SK-N-SH treated with all-trans-retinoic acid at 6 μM for 48 hours (cell line): ENCODE measurements at regions not wholly inside any gene's neighbourhood (a gene's known extent, or its start where the extent isn't known, plus 50 kb on each side); places are given as distances from the start of the nearest gene placed in this dataset.

ENCODE experiments used
- ATAC-seq: fragments of 200-7000 bp; cut with Tn5 transposase; 3 replicates; pipeline ENCODE4 v1.9.1; 2020; ENCODE audit warnings: mild to moderate bottlenecking, moderate library complexity
- ARNTL ChIP-seq: fragments of 450-650 bp; formaldehyde crosslinking; IDR thresholded peaks from 2 replicates; pipeline ENCODE4 v1.5.0; 2020; ENCODE audit warnings: low read depth, mild to moderate bottlenecking, moderate library complexity, borderline replicate concordance
- BACH2 ChIP-seq: fragments of 250-450 bp; sonication (Bioruptor Pico); IDR thresholded peaks from 2 replicates; pipeline ENCODE4 v1.9.0; 2021; ENCODE audit warnings: mild to moderate bottlenecking, borderline replicate concordance
- CREB5 ChIP-seq: fragments of 250-450 bp; sonication (Bioruptor Pico); IDR thresholded peaks from 2 replicates; pipeline ENCODE4 v1.5.1; 2020; ENCODE audit warnings: low read depth, mild to moderate bottlenecking, moderate library complexity
- CSDC2 ChIP-seq: fragments of 250-450 bp; sonication (Bioruptor Pico); IDR thresholded peaks from 2 replicates; pipeline ENCODE4 v1.5.0; 2020; ENCODE audit warnings: mild to moderate bottlenecking, moderate library complexity
- ESRRG ChIP-seq: fragments of 250-450 bp; sonication (Bioruptor Pico); IDR thresholded peaks from 2 replicates; pipeline ENCODE4 v1.6.1; 2021; ENCODE audit warnings: mild to moderate bottlenecking
- GLIS3 ChIP-seq: fragments of 250-450 bp; sonication (Bioruptor Pico); IDR thresholded peaks from 2 replicates; pipeline ENCODE4 v1.5.0; 2020; ENCODE audit warnings: mild to moderate bottlenecking, moderate library complexity
- ISL1 ChIP-seq: fragments of 250-450 bp; sonication (Bioruptor Pico); IDR thresholded peaks from 2 replicates; pipeline ENCODE4 v2.1.2; 2022; ENCODE audit warnings: mild to moderate bottlenecking, moderate library complexity
- OSR1 ChIP-seq: fragments of 250-450 bp; sonication (Bioruptor Pico); IDR thresholded peaks from 2 replicates; pipeline ENCODE4 v1.8.0; 2022; ENCODE audit warnings: moderate library complexity, mild to moderate bottlenecking, inconsistent platforms
- PATZ1 ChIP-seq: fragments of 250-450 bp; sonication (Bioruptor Pico); IDR thresholded peaks from 2 replicates; pipeline ENCODE4 v1.8.0; 2020; ENCODE audit warnings: mild to moderate bottlenecking, moderate library complexity, borderline replicate concordance
- POU6F1 ChIP-seq: fragments of 250-450 bp; sonication (Bioruptor Pico); IDR thresholded peaks from 2 replicates; pipeline ENCODE4 v1.8.0; 2021; ENCODE audit warnings: low read depth, mild to moderate bottlenecking, moderate library complexity, borderline replicate concordance
- PPARA ChIP-seq: fragments of 250-450 bp; sonication (Bioruptor Pico); IDR thresholded peaks from 2 replicates; pipeline ENCODE4 v1.5.0; 2020; ENCODE audit warnings: mild to moderate bottlenecking, borderline replicate concordance
- RARB ChIP-seq: fragments of 250-450 bp; sonication (Bioruptor Pico); IDR thresholded peaks from 2 replicates; pipeline ENCODE4 v1.8.0; 2021; ENCODE audit warnings: mild to moderate bottlenecking, moderate library complexity
- SNAI2 ChIP-seq: fragments of 250-450 bp; sonication (Bioruptor Pico); IDR thresholded peaks from 2 replicates; pipeline ENCODE4 v1.5.0; 2020; ENCODE audit warnings: mild to moderate bottlenecking, moderate library complexity
- TCF4 ChIP-seq: fragments of 250-450 bp; sonication (Bioruptor Pico); IDR thresholded peaks from 2 replicates; pipeline ENCODE4 v1.8.0; 2021; ENCODE audit warnings: mild to moderate bottlenecking, moderate library complexity, borderline replicate concordance
- TOX ChIP-seq: fragments of 250-450 bp; sonication (Bioruptor Pico); IDR thresholded peaks from 2 replicates; pipeline ENCODE4 v1.8.0; 2021; ENCODE audit warnings: mild to moderate bottlenecking, moderate library complexity, borderline replicate concordance
- ZC3H10 ChIP-seq: fragments of 250-450 bp; sonication (Bioruptor Pico); IDR thresholded peaks from 2 replicates; pipeline ENCODE4 v1.5.1; 2021; ENCODE audit warnings: mild to moderate bottlenecking, moderate library complexity
- ZFP3 ChIP-seq: fragments of 250-450 bp; sonication (Bioruptor Pico); IDR thresholded peaks from 2 replicates; pipeline ENCODE4 v1.5.0; 2020; ENCODE audit warnings: mild to moderate bottlenecking, moderate library complexity
- ZFP30 ChIP-seq: fragments of 450-650 bp; formaldehyde crosslinking; IDR thresholded peaks from 2 replicates; pipeline ENCODE4 v1.5.0; 2022; ENCODE audit warnings: mild to moderate bottlenecking, moderate library complexity
- ZNF565 ChIP-seq: fragments of 450-650 bp; formaldehyde crosslinking; conservative IDR thresholded peaks from 2 replicates; pipeline ENCODE4 v1.5.0; 2020; ENCODE audit warnings: low read depth, mild to moderate bottlenecking, moderate library complexity
- ZNF70 ChIP-seq: fragments of 450-650 bp; formaldehyde crosslinking; IDR thresholded peaks from 2 replicates; pipeline ENCODE4 v1.5.0; 2020; ENCODE audit warnings: mild to moderate bottlenecking, moderate library complexity
- ZNF8 ChIP-seq: fragments of 450-650 bp; formaldehyde crosslinking; IDR thresholded peaks from 2 replicates; pipeline ENCODE4 v1.5.0; 2020; ENCODE audit warnings: mild to moderate bottlenecking, moderate library complexity
- TF ChIP-seq, protein P1 (sequence below): fragments of 250-450 bp; sonication (Bioruptor Pico); IDR thresholded peaks from 2 replicates; pipeline ENCODE4 v1.5.1; 2021; ENCODE audit warnings: mild to moderate bottlenecking, moderate library complexity
- TF ChIP-seq, protein P2 (sequence below): fragments of 250-450 bp; sonication (Bioruptor Pico); IDR thresholded peaks from 2 replicates; pipeline ENCODE4 v1.5.0; 2020; ENCODE audit warnings: mild to moderate bottlenecking, moderate library complexity

GRCh38 chr14:65261946-65262345, 150.6 kb upstream of the FUT8 start:
- no peak for ATAC-seq
- TF ChIP-seq ESRRG (CRISPR knock-in tag) (no peak), RARB (no peak), ZNF8 (CRISPR knock-in tag) (no peak), TOX (CRISPR knock-in tag) (no peak)

GRCh38 chr14:65263177-65263788, 149.2 kb upstream of the FUT8 start:
- peak; percentile 76 for ATAC-seq
- TF ChIP-seq, protein P1, sequence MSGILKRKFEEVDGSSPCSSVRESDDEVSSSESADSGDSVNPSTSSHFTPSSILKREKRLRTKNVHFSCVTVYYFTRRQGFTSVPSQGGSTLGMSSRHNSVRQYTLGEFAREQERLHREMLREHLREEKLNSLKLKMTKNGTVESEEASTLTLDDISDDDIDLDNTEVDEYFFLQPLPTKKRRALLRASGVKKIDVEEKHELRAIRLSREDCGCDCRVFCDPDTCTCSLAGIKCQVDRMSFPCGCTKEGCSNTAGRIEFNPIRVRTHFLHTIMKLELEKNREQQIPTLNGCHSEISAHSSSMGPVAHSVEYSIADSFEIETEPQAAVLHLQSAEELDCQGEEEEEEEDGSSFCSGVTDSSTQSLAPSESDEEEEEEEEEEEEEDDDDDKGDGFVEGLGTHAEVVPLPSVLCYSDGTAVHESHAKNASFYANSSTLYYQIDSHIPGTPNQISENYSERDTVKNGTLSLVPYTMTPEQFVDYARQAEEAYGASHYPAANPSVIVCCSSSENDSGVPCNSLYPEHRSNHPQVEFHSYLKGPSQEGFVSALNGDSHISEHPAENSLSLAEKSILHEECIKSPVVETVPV (CRISPR knock-in tag), result no peak
- TF ChIP-seq ZNF70 (CRISPR knock-in tag), result no peak
- no peak for TF ChIP-seq ARNTL
- TF ChIP-seq BACH2 (CRISPR knock-in tag), result no peak
- TF ChIP-seq CSDC2 (CRISPR knock-in tag), result no peak
- no peak for TF ChIP-seq SNAI2 (CRISPR knock-in tag)
- TF ChIP-seq ISL1, result no peak
- no peak for TF ChIP-seq OSR1 (CRISPR knock-in tag)

- TF ChIP-seq ZFP3 (CRISPR knock-in tag) (no peak), ESRRG (CRISPR knock-in tag) (no peak), GLIS3 (CRISPR knock-in tag) (no peak), OSR1 (CRISPR knock-in tag) (no peak), RARB (no peak)
- TF ChIP-seq, protein P2, sequence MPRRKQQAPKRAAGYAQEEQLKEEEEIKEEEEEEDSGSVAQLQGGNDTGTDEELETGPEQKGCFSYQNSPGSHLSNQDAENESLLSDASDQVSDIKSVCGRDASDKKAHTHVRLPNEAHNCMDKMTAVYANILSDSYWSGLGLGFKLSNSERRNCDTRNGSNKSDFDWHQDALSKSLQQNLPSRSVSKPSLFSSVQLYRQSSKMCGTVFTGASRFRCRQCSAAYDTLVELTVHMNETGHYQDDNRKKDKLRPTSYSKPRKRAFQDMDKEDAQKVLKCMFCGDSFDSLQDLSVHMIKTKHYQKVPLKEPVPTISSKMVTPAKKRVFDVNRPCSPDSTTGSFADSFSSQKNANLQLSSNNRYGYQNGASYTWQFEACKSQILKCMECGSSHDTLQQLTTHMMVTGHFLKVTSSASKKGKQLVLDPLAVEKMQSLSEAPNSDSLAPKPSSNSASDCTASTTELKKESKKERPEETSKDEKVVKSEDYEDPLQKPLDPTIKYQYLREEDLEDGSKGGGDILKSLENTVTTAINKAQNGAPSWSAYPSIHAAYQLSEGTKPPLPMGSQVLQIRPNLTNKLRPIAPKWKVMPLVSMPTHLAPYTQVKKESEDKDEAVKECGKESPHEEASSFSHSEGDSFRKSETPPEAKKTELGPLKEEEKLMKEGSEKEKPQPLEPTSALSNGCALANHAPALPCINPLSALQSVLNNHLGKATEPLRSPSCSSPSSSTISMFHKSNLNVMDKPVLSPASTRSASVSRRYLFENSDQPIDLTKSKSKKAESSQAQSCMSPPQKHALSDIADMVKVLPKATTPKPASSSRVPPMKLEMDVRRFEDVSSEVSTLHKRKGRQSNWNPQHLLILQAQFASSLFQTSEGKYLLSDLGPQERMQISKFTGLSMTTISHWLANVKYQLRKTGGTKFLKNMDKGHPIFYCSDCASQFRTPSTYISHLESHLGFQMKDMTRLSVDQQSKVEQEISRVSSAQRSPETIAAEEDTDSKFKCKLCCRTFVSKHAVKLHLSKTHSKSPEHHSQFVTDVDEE (CRISPR knock-in tag), result no peak
- no peak for ATAC-seq
Measured at GRCh38 chr14:65267856-65268255, 144.7 kb upstream of the FUT8 start.

DNA sequence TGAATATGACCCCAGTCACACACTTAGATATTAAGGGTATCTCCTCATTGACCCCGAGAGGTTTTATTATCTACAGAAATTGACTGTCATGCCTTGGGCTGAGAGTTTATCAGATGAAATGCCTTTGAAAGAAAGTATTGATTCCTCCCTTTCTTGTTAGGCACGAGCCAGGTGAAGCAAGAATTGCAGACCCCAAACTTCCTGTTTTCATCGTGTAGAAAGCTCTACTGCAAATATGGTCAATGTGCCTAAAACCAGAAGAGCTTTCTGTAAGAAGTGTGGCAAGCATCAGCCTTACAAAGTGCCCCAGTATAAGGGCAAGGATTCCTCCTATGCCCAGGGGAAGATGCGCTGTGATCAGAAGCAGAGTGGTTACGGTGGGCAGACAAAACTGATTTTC, 143.9 kb upstream of the FUT8 start:
- ATAC-seq, result no peak
- no peak for TF ChIP-seq TOX (CRISPR knock-in tag)
- no peak for TF ChIP-seq PPARA (CRISPR knock-in tag)
- TF ChIP-seq ARNTL, result no peak
- TF ChIP-seq ESRRG (CRISPR knock-in tag), result no peak
- no peak for TF ChIP-seq GLIS3 (CRISPR knock-in tag)
- no peak for TF ChIP-seq POU6F1
- TF ChIP-seq TCF4, result no peak
- TF ChIP-seq, protein P1 (CRISPR knock-in tag), result no peak
- no peak for TF ChIP-seq CSDC2 (CRISPR knock-in tag)
- no peak for TF ChIP-seq ZNF565 (CRISPR knock-in tag)
- TF ChIP-seq PATZ1, result no peak
- TF ChIP-seq ZC3H10 (CRISPR knock-in tag), result no peak
- no peak for TF ChIP-seq CREB5 (CRISPR knock-in tag)
- TF ChIP-seq, protein P2 (CRISPR knock-in tag), result no peak
- no peak for TF ChIP-seq SNAI2 (CRISPR knock-in tag)
- no peak for TF ChIP-seq ZFP30 (CRISPR knock-in tag)
- TF ChIP-seq ZNF70 (CRISPR knock-in tag), result no peak
- no peak for TF ChIP-seq BACH2 (CRISPR knock-in tag)
